ENCODE measurements at regions not wholly inside any gene's neighbourhood (a gene's known extent, or its start where the extent isn't known, plus 50 kb on each side); places are given as distances from the start of the nearest gene placed in this dataset.

- whole genome bisulfite sequencing = 63% methylated on average over 2 of the region's 2 CpGs
Observed at GRCh38 chr13:110012102-110012739, 225.8 kb upstream of the IRS2 start.

GRCh38 chr13:110010404-110011138 is 224.2 kb upstream of the IRS2 start:
- 41% methylated on average over 5 of the region's 5 CpGs for WGBS
- no peak for DNase-seq (ENCODE audit: low spot score)
- Histone ChIP-seq H3K27ac (no peak overlapping the region), H3K27me3 (replicated peaks; ENCODE audit: insufficient read depth) (no peaks in the 10 kb centered on the region), H3K4me1 (replicated peaks) (no peaks in the 10 kb centered on the region), H3K36me3 (no peaks in the 10 kb centered on the region), H3K9me3 (no peaks in the 10 kb centered on the region), H3K4me3 (no peak overlapping the region)
- intact Hi-C loops (cut with DNase I) = no loop called here
- TF ChIP-seq POLR2A (IDR thresholded peaks at IDR 0.05) (no peak), CTCF (IDR thresholded peaks at IDR 0.05) (no peak), POLR2AphosphoS5 (IDR thresholded peaks at IDR 0.05) (no peak)

More at GRCh38 chr13:110012102-110012739, 225.8 kb upstream of the IRS2 start:
- H3K27me3 ChIP-seq (replicated peaks; ENCODE audit: insufficient read depth) = no peaks in the 10 kb centered on the region
- no peaks in the 10 kb centered on the region for H3K36me3 ChIP-seq
- TF ChIP-seq POLR2A (IDR thresholded peaks at IDR 0.05) = no peak
- TF ChIP-seq CTCF (IDR thresholded peaks at IDR 0.05) = no peak
- no peak for TF ChIP-seq POLR2AphosphoS5 (IDR thresholded peaks at IDR 0.05)
- intact Hi-C loops (cut with DNase I) = no loop called here
- no peak for DNase-seq (ENCODE audit: low spot score)
- H3K4me3 ChIP-seq = no peak overlapping the region
- H3K27ac ChIP-seq = no peak overlapping the region
- H3K4me1 ChIP-seq (replicated peaks) = no peaks in the 10 kb centered on the region
- no peaks in the 10 kb centered on the region for H3K9me3 ChIP-seq

GRCh38 chr13:110008816-110009215 is 222.4 kb upstream of the IRS2 start:
- no peak overlapping the region for H3K4me3 ChIP-seq
- no peak overlapping the region for H3K27ac ChIP-seq
- no peaks in the 10 kb centered on the region for H3K36me3 ChIP-seq
- DNase-seq (ENCODE audit: low spot score) = no peak
- H3K27me3 ChIP-seq (replicated peaks; ENCODE audit: insufficient read depth) = no peaks in the 10 kb centered on the region
- H3K9me3 ChIP-seq = no peaks in the 10 kb centered on the region
- intact Hi-C loops (cut with DNase I) = loop anchor here (10.0 kb wide), 1 partner anchor 134 kb away; no protein-coding TSS in a partner anchor
- H3K4me1 ChIP-seq (replicated peaks) = no peaks in the 10 kb centered on the region
- TF ChIP-seq CTCF (IDR thresholded peaks at IDR 0.05) = no peak
- TF ChIP-seq POLR2AphosphoS5 (IDR thresholded peaks at IDR 0.05) = no peak
- TF ChIP-seq POLR2A (IDR thresholded peaks at IDR 0.05) = no peak
- WGBS = 69% methylated on average over 3 of the region's 3 CpGs

- Histone ChIP-seq H3K4me1 (replicated peaks) (no peaks in the 10 kb centered on the region), H3K9me3 (no peaks in the 10 kb centered on the region), H3K27me3 (replicated peaks; ENCODE audit: insufficient read depth) (no peaks in the 10 kb centered on the region), H3K4me3 (no peak overlapping the region), H3K27ac (no peak overlapping the region), H3K36me3 (no peaks in the 10 kb centered on the region)
- TF ChIP-seq POLR2A (IDR thresholded peaks at IDR 0.05) (no peak), CTCF (IDR thresholded peaks at IDR 0.05) (no peak), POLR2AphosphoS5 (IDR thresholded peaks at IDR 0.05) (no peak)
- peak; percentile 50 for DNase-seq (ENCODE audit: low spot score)
- WGBS = 46% methylated on average over 8 of the region's 8 CpGs
- intact Hi-C loops (cut with DNase I) = loop anchor here (10.0 kb wide), 1 partner anchor 132 kb away; no protein-coding TSS in a partner anchor
Observed at GRCh38 chr13:110006304-110006703, 219.9 kb upstream of the IRS2 start.
